Sigmoid colon (tissue), 6 donors: ENCODE measurements at regions not wholly inside any gene's neighbourhood (a gene's known extent, or its start where the extent isn't known, plus 50 kb on each side); places are given as distances from the start of the nearest gene placed in this dataset.
"Not testable (repeated sequence)": the region's sequence is repeated elsewhere in the genome, so short reads cannot be mapped to it uniquely, and the experiment has no call there.

Source experiments
- DNase-seq: peaks from one replicate; pipeline ENCODE4 v3.0.0-alpha.2; 2019
- H3K27ac ChIP-seq, 4 donors: fragments of 200-600 bp; sonication (generic); one replicate each; pipeline ENCODE4 v1.5.1; 2016 to 2019; ENCODE audit warnings: mild to moderate bottlenecking in 1 of 4
- H3K27me3 ChIP-seq, 3 donors: fragments of 200-600 bp; sonication (generic); one replicate each; pipeline ENCODE4 v1.5.1; 2019; ENCODE audit warnings: mild to moderate bottlenecking in 1 of 3
- H3K36me3 ChIP-seq, 4 donors: fragments of 200-600 bp; sonication (generic); one replicate each; pipeline ENCODE4 v1.5.1; 2016 to 2019
- H3K4me1 ChIP-seq, 4 donors: fragments of 200-600 bp; sonication (generic); one replicate each; pipeline ENCODE4 v1.5.1; 2017 to 2019
- H3K4me3 ChIP-seq, 4 donors: fragments of 200-600 bp; sonication (generic); one replicate each; pipeline ENCODE4 v1.5.1; 2017 to 2019; ENCODE audit warnings: mild to moderate bottlenecking in 2 of 4, moderate library complexity in 1 of 4
- H3K9me3 ChIP-seq, 4 donors: fragments of 200-600 bp in 3 of 4; sonication (generic) in 3 of 4; one replicate each; pipeline versions ENCODE4 v1.5.1 to v1.6.1; 2013 to 2019
- CTCF ChIP-seq, 4 experiments: fragments of 450-650 bp in 3 of 4; fragments of 200-600 bp in 1 of 4; IDR thresholded peaks; one replicate each; pipeline ENCODE4 v1.5.1; 2016 to 2019; ENCODE audit warnings: antibody characterized with exemption in 4 of 4, mild to moderate bottlenecking in 3 of 4, moderate library complexity in 2 of 4
- EP300 ChIP-seq, 4 donors: sonication (generic); formaldehyde crosslinking; IDR thresholded peaks; one replicate each; pipeline ENCODE4 v1.6.1; 2017; ENCODE audit warnings: antibody characterized with exemption in 4 of 4
- POLR2A ChIP-seq, 2 donors: fragments of 450-650 bp; IDR thresholded peaks; one replicate each; pipeline ENCODE4 v1.6.1; 2016; ENCODE audit warnings: antibody characterized with exemption in 2 of 2, mild to moderate bottlenecking in 2 of 2, moderate library complexity in 2 of 2
- POLR2AphosphoS5 ChIP-seq, 4 donors: sonication (generic); formaldehyde crosslinking; IDR thresholded peaks; one replicate each; pipeline ENCODE4 v1.6.1; 2017; ENCODE audit warnings: antibody characterized with exemption in 4 of 4
- WGBS, 2 donors: extraction: QIAGEN DNeasy Blood & Tissue Kit; methylation state at CpG; one replicate each; pipeline ENCODE4 v1.1.7; 2013; 5-methylcytosine and 5-hydroxymethylcytosine counted together
- intact Hi-C: fragments of 100-400 bp; cut with DNase I; formaldehyde crosslinking; loops from one replicate; pipeline ENCODE4 v1.15.1; 2023
- donor health status: healthy with polysubstance abuse.
- donor health status: healthy.

- Histone ChIP-seq H3K27ac (no peak overlapping the region), H3K4me1 (peaks cover 0 to 9% (median 0%) of the 10 kb centered on the region in 4 donors), H3K4me3 (no peak overlapping the region), H3K9me3 (no peaks in the 10 kb centered on the region), H3K36me3 (no peaks in the 10 kb centered on the region), H3K27me3 (no peaks in the 10 kb centered on the region)
- TF ChIP-seq POLR2A (IDR thresholded peaks at IDR 0.05) (no peak), CTCF (IDR thresholded peaks at IDR 0.05) (no peak), EP300 (IDR thresholded peaks at IDR 0.05) (no peak), POLR2AphosphoS5 (IDR thresholded peaks at IDR 0.05) (no peak)
- intact Hi-C loops = no loop called here
- 60 to 74% methylated on average over 12 of the region's 12 CpGs for WGBS, 2 donors
- no peak for DNase-seq
Measured at GRCh38 chr2:65576861-65577601, 144.6 kb upstream of the SPRED2 start.

DNA sequence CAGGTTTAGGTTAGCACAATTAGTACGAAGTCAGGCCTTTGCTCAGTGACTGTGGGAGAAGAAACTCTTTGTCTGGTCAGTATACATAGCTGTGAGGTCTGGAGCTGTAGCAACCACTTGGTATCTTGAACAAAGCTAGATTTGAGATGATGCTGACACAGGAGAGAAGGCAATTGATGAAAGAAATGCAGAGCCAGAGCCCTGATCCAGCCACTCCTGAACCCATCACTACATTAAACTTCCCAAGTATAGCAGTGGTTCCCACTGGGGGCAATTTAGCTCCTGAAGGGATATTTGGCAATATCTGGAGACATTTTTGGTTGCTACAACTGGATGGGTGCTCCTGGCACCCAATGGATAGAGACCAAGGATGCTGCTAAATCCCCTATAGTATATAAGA lies 143.9 kb upstream of the SPRED2 start:
- intact Hi-C loops = no loop called here
- whole genome bisulfite sequencing, 2 donors = 87% methylated on average over 1 of the region's 1 CpG
- H3K27me3 ChIP-seq = no peaks in the 10 kb centered on the region
- no peaks in the 10 kb centered on the region for H3K36me3 ChIP-seq
- DNase-seq = no peak
- H3K4me3 ChIP-seq = no peak overlapping the region
- no peak overlapping the region for H3K27ac ChIP-seq
- H3K4me1 ChIP-seq = peaks cover 0 to 9% (median 0%) of the 10 kb centered on the region in 4 donors
- no peak for TF ChIP-seq POLR2AphosphoS5 (IDR thresholded peaks at IDR 0.05)
- no peak for TF ChIP-seq CTCF (IDR thresholded peaks at IDR 0.05)
- TF ChIP-seq POLR2A (IDR thresholded peaks at IDR 0.05) = no peak
- no peak for TF ChIP-seq EP300 (IDR thresholded peaks at IDR 0.05)
- no peaks in the 10 kb centered on the region for H3K9me3 ChIP-seq

DNA sequence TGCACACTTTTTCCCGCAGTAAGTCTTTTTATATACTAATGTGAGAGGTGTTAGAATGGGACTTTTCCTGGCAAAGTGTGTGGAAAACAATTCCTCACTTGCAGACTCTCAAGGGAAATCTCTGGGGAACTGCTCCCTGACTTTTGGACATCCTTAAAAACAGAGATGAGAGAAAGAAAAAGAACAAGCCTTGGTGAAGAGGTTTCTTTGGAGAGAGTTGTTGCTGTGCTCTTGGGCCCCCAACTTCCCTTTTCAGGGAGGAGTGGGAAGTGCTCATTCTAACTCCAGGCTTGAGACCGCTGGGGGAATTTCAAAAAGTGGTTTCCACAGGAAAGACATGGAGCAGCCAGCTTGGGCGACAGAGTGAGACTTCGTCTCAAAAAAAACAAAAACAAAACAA lies 142.6 kb upstream of the SPRED2 start:
- intact Hi-C loops = loop anchor here (5.0 kb wide), 2 partner anchors 308 to 658 kb away; no protein-coding TSS in a partner anchor
- no peaks in the 10 kb centered on the region for H3K36me3 ChIP-seq
- no peak overlapping the region for H3K27ac ChIP-seq
- no peak for TF ChIP-seq EP300 (IDR thresholded peaks at IDR 0.05)
- no peak for TF ChIP-seq POLR2A (IDR thresholded peaks at IDR 0.05)
- TF ChIP-seq POLR2AphosphoS5 (IDR thresholded peaks at IDR 0.05) = no peak
- no peak for TF ChIP-seq CTCF (IDR thresholded peaks at IDR 0.05)
- peaks cover 0 to 9% (median 0%) of the 10 kb centered on the region in 4 donors for H3K4me1 ChIP-seq
- H3K9me3 ChIP-seq = no peaks in the 10 kb centered on the region
- DNase-seq = no peak
- no peaks in the 10 kb centered on the region for H3K27me3 ChIP-seq
- H3K4me3 ChIP-seq = no peak overlapping the region
- WGBS, 2 donors = 48 to 71% methylated on average over 4 of the region's 4 CpGs

- intact Hi-C loops, H3K9me3 ChIP-seq, H3K4me3 ChIP-seq, H3K36me3 ChIP-seq, H3K27me3 ChIP-seq, H3K27ac ChIP-seq, DNase-seq, H3K4me1 ChIP-seq: not testable (repeated sequence)
- 83 to 88% methylated on average over 4 of the region's 4 CpGs for WGBS, 2 donors
Measured at GRCh38 chr2:65568656-65569440, 136.4 kb upstream of the SPRED2 start.

DNA sequence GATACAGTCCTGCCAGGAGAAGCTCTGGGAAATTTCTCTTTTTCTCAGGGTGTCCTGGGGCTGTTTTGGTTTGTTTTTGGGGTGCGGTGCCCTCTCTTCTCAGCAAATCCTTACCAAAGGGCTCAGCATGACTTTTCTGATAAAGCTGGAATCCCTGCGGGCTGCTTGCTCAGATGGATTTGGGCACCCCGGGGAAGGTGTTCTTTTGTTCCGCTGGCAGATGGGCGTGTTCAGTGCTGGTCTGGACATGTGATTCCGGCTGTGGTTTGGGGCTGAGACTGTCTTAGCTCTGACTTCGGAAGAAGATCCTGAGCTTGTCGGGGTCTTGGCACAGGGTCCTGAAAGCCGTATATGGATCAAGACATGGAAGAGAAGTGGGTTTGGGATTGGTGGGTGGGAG lies 134.2 kb upstream of the SPRED2 start:
- 72 to 84% methylated on average over 9 of the region's 9 CpGs for WGBS, 2 donors
- TF ChIP-seq POLR2AphosphoS5 (IDR thresholded peaks at IDR 0.05) (no peak), CTCF (IDR thresholded peaks at IDR 0.05) (no peak), EP300 (IDR thresholded peaks at IDR 0.05) (no peak), POLR2A (IDR thresholded peaks at IDR 0.05) (no peak)
- H3K9me3 ChIP-seq = no peaks in the 10 kb centered on the region

More for the DNA sequence above, 134.2 kb upstream of the SPRED2 start:
- H3K4me1 ChIP-seq = no peaks in the 10 kb centered on the region
- H3K36me3 ChIP-seq = no peaks in the 10 kb centered on the region
- intact Hi-C loops = no loop called here
- H3K4me3 ChIP-seq = no peak overlapping the region
- H3K27me3 ChIP-seq = no peaks in the 10 kb centered on the region
- H3K27ac ChIP-seq = no peak overlapping the region
- no peak for DNase-seq
